Upper lobe of left lung (tissue), 4 donors: ENCODE measurements at regions not wholly inside any gene's neighbourhood (a gene's known extent, or its start where the extent isn't known, plus 50 kb on each side); places are given as distances from the start of the nearest gene placed in this dataset.

ENCODE experiments used
- POLR2AphosphoS5 ChIP-seq, 2 donors: sonication (generic); formaldehyde crosslinking; IDR thresholded peaks; one replicate each; pipeline ENCODE4 v1.5.1; 2017; ENCODE audit warnings: antibody characterized with exemption in 2 of 2
- TF ChIP-seq, protein P1 (sequence below), 6 experiments: fragments of 450-650 bp in 4 of 6; fragments of 200-600 bp in 2 of 6; sonication (generic) in 2 of 6; IDR thresholded peaks; one replicate each; pipeline ENCODE4 v1.5.1; 2016 to 2019; ENCODE audit warnings: antibody characterized with exemption in 6 of 6

DNA sequence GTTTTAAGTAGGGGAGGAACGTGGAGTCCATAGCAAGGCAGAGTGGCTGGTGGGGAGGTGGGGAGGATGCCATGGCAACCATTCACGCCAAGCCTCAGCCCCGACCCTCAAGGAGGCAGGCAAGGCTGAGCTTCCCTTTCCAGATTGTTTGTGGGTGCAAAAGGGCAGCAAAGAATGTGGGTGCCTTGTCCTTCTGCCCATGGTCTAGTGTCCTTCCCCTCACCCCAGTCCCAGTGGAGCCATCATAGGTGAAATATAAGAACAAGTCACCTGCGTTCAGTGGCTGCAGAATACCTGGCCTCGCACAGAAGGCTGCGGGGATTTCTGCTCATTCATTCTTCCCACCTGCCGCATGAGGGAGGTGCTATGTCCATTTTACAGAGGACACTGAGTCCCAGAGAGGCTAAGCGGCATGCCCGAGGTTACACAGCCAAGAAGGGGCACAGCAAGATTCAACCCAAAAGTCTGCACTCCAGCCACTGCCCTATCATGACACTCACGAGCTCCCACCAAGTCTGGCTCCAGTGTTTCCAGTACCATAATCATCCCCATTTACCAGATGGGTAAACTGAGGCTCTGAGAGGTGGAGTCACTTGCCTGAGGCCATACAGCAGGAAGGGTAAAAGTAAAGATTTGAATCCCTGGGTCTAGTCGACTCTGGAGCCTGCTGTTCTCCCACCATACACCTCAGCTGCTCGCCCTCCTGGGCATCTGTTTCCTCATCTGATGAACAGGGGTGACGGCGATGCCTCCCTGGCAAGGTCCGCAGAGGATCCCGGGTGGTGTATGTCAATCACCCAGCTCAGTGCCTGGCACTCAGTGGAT is 100.8 kb downstream of the CEBPB start:
- TF ChIP-seq, protein P1, sequence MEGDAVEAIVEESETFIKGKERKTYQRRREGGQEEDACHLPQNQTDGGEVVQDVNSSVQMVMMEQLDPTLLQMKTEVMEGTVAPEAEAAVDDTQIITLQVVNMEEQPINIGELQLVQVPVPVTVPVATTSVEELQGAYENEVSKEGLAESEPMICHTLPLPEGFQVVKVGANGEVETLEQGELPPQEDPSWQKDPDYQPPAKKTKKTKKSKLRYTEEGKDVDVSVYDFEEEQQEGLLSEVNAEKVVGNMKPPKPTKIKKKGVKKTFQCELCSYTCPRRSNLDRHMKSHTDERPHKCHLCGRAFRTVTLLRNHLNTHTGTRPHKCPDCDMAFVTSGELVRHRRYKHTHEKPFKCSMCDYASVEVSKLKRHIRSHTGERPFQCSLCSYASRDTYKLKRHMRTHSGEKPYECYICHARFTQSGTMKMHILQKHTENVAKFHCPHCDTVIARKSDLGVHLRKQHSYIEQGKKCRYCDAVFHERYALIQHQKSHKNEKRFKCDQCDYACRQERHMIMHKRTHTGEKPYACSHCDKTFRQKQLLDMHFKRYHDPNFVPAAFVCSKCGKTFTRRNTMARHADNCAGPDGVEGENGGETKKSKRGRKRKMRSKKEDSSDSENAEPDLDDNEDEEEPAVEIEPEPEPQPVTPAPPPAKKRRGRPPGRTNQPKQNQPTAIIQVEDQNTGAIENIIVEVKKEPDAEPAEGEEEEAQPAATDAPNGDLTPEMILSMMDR (IDR thresholded peaks at IDR 0.05), result no peak
- TF ChIP-seq POLR2AphosphoS5 (IDR thresholded peaks at IDR 0.05), result no peak
